ENCODE measurements at regions not wholly inside any gene's neighbourhood (a gene's known extent, or its start where the extent isn't known, plus 50 kb on each side); places are given as distances from the start of the nearest gene placed in this dataset.
"Not testable (repeated sequence)": the region's sequence is repeated elsewhere in the genome, so short reads cannot be mapped to it uniquely, and the experiment has no call there.

DNA sequence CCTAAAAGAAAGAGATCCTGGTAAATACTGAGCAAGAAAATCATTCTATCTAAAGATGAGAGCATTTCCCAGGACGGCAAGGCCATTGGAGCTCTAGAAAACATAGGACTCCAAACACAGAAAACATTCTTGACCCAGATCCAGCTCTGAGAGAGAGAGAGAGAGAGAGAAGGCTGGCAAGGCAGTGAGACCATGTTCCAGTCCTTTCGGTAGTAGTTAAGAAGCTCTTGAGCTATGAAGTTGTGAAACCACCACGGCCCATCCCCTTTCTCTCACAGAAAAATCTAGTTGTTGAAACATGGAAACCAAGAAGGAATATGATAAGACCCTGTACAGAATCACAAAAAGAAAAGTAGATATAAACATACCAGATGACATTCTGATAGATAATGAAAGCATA is 212.4 kb upstream of the NPSR1 start:
- ATAC-seq (no peak), DNase-seq (ENCODE audit: missing footprints) (no peak)
- intact Hi-C loops (cut with DNase I) = no loop called here

DNA sequence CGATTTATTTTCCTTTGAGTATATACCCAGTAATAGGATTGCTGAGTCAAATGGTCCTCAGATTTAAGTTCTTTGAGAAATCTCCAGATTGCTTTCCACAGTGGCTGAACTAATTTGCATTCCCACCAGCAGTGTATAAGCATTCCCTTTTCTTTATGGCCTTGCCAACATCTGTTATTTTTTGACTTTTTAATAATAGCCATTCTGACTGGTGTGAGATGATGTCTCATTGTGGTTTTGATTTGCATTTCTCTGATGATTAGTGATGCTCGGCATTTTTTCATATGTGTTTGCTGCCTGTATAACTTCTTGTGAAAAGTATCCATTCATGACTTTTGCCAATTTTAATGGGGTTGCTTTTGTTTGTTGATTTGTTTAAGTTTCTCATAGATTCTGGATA is 209.5 kb upstream of the NPSR1 start:
- DNase-seq (ENCODE audit: missing footprints); intact Hi-C loops (cut with DNase I); ATAC-seq: not testable (repeated sequence)

DNA sequence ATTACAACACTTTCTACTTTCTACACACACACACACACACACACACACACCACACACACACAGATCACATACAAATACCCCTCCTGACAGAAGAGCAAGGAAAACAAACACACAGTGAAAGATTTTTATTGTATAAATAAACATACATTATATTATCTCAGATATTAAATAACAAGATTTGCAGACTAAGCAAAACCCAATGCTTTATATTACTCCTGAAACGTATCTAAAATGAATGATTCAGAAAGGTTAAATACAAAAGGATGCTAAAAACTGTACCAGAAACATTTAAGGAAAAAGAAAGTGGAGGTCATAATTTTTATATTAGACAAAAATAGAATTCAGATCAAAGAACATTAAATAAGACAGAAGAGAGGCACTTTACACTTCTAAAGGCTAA is 208.3 kb upstream of the NPSR1 start:
- no peak for DNase-seq (ENCODE audit: missing footprints)
- no peak for ATAC-seq
- intact Hi-C loops (cut with DNase I) = no loop called here

DNA sequence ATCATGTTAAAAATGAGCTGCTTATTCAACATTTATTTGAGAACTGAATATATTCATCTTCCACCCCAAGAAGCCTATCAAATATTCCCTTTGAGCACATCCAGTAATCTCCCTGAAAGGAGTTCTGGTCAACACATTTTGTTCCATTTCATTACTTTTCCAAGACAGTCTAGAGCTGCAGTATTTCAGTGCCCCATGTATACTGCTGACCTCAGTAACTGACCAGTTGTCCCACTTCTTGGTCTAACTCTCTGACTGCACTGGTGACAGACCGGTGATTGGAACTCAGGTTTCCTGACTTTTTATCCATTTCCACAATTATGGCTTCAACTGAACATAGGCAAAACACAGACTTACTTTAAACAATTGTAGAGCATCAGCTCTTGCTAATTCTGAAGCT is 206.8 kb upstream of the NPSR1 start:
- DNase-seq (ENCODE audit: missing footprints) = no peak
- intact Hi-C loops (cut with DNase I) = no loop called here
- no peak for ATAC-seq

DNA sequence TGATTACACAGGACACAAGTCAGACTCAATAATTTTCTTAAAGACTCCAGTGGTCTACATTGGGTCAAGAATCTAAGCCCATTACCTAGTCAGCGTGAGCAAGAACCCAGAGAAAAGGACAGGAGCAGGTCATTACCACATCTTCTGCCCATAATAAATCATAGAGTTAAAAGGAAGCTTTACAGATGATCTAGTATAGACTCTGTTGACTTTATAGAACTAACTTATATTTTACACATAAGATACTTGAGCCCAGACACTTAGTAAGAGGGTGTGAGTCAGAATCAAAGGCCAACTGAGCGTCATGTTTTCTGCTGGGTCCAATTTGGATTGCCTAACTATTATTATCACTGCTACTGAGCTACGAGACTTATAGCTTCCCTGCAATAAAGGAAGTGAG is 206.1 kb upstream of the NPSR1 start:
- intact Hi-C loops (cut with DNase I) = no loop called here
- DNase-seq (ENCODE audit: missing footprints) (no peak), ATAC-seq (no peak)

DNA sequence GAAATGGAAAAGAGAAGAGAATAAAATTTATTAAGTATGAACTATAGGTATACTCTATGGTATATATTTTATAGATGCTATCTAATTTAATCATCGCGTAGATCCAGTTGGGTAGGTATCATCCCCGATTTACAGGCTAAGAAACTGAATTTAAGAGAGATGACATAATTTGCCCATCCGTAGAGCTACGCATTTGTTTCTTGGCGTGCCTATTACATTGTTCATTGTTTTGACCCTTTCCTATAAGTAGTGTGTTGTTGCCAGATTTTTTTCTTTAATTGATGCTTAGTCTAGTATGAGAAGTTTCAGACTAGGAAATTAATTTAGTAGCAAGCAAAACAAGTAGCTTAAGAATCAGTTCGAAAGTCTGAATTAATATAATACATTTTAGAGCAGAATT is 205.7 kb upstream of the NPSR1 start:
- ATAC-seq (no peak), DNase-seq (ENCODE audit: missing footprints) (no peak)
- intact Hi-C loops (cut with DNase I) = no loop called here

DNA sequence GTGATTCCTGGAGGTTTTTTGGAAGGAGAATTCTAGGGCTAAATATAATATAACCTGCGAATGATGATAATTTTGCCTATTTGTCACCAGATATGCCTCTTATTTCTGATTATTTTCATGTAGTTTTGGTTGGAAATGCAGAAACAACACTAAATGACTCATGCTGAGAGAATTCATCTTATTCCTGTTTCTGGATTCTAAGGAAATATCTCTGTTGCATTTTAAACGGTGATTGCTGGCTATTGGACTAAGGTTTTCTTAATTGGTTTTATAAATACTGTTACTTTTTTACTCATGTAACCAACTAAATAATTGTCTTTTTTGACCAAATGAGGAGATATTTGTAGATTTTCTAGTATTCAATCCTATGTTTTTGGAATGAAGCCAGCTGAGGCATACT is 204.9 kb upstream of the NPSR1 start:
- ATAC-seq = no peak
- intact Hi-C loops (cut with DNase I) = no loop called here
- no peak for DNase-seq (ENCODE audit: missing footprints)

DNA sequence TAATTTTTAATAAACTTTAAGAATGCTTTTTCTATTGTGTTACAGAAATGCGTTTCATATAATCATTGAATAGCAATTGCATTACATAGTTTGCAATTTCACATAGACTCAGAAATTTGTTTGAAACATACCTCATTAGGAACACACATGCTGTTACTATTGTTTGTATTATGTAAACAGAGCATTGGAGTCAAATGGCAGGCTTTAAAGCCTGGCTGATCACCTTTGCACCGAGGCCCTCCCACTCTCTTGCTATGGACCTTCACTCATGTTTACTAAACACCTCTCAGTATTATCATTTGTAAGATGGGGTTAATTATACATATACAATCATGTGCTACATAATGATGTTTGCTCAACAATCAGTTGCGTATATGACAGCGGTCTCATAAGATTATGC is 203.6 kb upstream of the NPSR1 start:
- ATAC-seq (no peak), DNase-seq (ENCODE audit: missing footprints) (no peak)
- intact Hi-C loops (cut with DNase I) = no loop called here

DNA sequence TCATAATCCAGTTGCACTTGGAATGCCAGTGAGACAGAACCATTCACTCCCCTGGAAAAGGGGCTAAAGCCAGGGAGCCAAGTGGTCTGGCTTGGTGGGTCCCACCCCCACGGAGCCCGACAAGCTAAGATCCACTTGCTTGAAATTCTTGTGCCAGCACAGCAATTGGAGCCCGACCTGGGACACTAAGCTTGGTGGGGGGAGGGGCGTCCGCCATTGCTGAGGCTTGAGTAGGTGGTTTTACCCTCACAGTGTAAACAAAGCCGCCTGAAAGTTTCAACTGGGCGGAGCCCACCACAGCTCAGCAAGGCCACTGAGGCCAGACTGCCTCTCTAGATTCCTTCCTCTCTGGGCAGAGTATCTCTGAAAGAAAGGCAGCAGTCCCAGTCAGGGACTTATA is 200.7 kb upstream of the NPSR1 start:
- ATAC-seq = no peak
- no peak for DNase-seq (ENCODE audit: missing footprints)
- intact Hi-C loops (cut with DNase I) = no loop called here

DNA sequence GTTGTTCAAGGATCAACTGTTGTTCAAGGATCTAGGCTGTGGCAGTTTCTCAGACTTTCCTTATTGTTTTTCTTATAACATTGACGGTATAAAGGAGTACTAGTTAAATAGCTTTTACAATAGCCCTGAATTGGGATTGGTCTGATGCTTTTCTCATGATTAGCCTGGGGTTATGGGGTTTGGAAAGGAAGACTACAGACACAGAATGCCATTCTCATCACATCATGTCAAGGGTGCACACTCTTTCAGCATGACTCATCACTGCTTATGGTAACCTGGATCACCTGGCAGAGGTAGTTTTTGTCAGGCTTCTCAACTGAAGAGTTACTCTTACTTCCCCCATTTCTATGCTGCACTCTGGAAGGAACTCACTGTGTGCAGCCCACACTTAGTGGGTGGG is 194.2 kb upstream of the NPSR1 start:
- no peak for DNase-seq (ENCODE audit: missing footprints)
- intact Hi-C loops (cut with DNase I) = no loop called here
- no peak for ATAC-seq

DNA sequence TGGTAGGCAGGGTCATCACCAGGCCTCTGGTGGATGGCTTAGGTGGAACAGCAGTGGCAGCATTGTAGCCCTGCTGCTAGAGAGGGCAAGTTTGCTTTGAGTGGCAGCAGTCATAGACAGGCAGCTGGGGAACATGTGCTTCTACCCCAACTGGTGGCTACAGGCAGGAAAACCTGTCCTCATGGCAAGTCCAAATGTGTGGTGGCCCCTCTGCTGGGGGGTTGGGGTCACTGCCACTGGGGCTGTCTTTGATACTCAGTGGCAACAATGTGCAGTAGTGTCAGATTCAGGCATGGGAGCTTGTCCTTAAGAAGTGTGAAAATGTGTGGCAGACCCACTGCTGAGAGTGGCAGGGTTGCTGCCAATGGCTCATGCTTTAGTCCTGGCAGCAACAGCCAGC is 186.2 kb upstream of the NPSR1 start:
- ATAC-seq = no peak
- no peak for DNase-seq (ENCODE audit: missing footprints)
- intact Hi-C loops (cut with DNase I) = no loop called here

DNA sequence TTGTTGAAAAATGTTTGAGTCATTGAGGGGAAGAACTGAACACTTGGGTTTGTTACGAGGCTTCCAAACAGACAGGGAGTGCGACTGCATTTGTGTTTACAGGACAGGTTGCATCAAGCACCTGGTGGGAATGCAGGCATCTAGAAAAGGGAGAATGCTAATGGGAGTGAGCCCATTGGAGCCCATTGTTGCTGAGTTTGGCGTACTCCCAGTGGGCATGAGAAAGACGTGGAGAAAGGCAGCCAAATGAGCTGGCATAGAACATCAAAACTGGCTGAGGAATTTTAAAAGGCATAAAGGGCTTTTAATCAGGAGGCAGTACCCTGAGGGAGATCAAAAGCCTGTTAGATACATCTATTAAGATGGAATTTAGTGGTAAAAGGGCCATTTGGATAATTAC is 171.6 kb upstream of the NPSR1 start:
- no peak for DNase-seq (ENCODE audit: missing footprints)
- intact Hi-C loops (cut with DNase I) = no loop called here
- ATAC-seq = no peak

DNA sequence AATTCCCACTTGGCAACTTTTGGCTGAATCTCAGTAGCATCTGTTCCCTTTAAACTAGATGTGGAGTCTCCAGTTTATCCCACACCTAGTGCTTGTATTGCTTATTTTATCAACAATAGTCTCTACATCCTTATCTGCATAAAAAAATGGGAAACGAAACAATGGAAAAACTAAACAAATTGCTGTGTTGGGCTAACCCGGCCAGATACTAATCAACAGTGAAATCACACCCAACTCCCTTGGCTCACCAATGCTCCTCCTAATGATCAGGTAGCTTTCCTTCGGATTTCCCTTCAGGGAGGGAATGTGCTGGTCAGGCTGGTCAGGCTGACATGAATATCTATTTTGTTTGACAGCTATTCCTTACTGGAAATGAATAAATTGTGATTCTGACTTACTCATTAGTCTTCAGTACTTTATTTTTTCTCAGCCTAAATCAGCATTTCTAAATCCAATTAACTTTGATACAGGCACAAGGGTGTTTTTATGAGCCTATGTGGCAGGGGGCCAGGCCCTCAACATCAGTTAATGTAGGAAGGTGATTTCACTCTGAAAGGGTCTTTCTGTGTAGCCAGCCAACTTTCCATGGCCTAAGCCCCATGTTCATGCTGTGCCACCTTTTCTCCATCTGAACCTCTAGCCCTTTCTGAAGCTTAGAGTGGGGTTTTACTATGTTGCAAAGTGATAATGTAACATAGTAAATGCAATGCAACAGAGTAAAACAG is 170.5 kb upstream of the NPSR1 start:
- intact Hi-C loops (cut with DNase I) = no loop called here
- ATAC-seq (no peak), DNase-seq (ENCODE audit: missing footprints) (no peak)

DNA sequence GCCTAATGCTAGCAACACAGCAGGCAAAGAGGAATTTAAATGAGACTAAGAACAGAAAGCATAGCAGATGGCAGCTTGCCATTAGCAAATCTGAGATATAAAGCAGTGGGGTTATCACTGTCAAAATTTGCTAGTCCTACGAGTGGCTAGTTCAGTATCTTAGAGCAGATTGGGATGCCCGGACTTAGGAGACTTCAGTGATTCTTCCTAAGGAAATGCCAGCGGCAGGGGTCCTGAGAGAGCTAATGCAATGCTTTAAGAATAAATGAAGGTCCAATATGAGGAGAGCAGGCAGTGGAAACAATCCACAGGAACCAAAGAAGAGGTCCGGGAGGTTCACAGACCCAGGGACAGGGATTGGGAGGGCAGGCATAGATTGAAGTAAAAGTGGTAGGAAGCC is 169.3 kb upstream of the NPSR1 start:
- DNase-seq (ENCODE audit: missing footprints) = no peak
- ATAC-seq = no peak
- intact Hi-C loops (cut with DNase I) = no loop called here

DNA sequence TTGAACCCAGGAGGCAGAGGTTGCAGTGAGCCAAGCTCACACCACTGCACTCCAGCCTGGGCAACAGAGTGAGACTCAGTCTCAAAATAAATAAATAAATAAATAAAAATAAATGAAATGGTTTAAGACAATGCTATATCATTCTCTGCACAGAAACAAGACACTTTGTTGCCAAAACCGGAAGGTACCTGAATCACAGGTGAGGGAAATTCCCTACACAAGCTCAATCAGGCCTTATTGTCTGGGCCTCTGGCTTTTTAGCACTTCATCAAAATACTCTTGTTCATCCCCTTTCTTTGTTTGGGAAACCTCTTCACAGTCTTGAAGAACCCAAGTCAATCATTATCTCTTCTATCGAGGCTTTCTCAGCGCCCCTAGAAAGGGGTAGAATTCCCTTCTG is 166.1 kb upstream of the NPSR1 start:
- DNase-seq (ENCODE audit: missing footprints) = no peak
- no peak for ATAC-seq
- intact Hi-C loops (cut with DNase I) = no loop called here

DNA sequence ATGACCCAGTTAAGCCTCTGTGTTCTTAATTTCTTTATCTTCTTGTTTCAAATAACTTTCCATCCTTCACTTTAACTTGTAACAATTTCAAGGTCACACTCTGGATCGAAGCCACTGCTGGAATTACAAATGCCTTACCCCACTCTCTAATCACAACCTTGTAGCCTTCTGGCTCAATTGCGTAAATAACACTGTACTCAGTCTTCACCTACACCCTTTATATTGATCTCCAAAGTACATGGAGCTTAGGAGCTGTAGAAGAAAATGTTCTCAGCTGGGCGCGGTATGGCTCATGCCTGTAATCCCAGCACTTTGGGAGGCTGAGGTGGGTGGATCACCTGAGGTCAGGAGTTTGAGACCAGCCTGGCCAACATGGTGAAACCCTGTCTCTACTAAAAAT is 164.3 kb upstream of the NPSR1 start:
- intact Hi-C loops (cut with DNase I) = no loop called here
- no peak for ATAC-seq
- DNase-seq (ENCODE audit: missing footprints) = no peak

DNA sequence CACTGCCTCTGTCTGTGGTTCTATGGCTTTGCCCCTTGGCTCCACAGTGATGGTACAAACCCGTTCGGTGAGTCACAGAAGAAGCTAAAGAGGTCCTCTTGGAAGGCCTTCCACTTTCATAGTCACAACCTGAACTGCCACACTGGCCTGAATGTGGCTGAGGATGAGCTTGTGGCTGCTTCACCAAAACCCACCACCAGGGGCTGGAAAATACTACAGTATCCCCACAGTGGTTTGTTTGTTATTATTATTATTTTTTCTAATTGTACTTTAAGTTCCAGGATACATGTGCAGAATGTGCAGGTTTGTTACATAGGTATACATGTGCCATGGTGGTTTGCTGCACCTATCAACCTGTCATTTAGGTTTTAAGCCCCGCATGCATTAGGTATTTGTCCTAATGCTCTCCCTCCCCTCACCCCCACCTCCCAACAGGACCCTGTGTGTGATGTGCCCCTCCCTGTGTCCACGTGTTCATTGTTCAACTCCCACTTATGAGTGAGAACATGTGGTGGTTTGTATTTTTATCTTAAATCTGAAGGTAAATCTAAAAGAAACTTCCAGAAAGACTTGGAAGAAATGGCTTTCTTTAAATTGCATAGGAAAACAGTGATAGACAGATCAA is 160.8 kb upstream of the NPSR1 start:
- DNase-seq (ENCODE audit: missing footprints) (no peak), ATAC-seq (no peak)
- intact Hi-C loops (cut with DNase I) = no loop called here

DNA sequence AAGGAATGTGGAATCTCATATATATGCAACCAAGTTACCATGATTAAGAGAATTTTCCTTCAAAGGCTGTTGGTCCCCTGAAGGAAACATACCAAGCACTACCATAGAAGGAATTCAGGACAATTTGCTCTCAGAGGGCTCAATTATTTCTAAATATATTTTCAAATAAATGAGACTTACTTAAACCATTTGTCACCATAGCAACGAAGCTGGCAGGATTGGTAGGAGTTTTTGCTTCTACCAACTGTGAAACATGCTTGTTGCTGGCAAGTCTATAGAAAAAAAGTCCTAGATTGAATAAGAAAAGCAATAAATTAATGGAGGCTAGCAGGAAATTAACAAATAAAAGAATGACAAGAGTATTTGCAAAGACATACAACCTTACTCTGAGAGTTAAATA is 156.9 kb upstream of the NPSR1 start:
- no peak for DNase-seq (ENCODE audit: missing footprints)
- ATAC-seq = no peak
- intact Hi-C loops (cut with DNase I) = no loop called here

DNA sequence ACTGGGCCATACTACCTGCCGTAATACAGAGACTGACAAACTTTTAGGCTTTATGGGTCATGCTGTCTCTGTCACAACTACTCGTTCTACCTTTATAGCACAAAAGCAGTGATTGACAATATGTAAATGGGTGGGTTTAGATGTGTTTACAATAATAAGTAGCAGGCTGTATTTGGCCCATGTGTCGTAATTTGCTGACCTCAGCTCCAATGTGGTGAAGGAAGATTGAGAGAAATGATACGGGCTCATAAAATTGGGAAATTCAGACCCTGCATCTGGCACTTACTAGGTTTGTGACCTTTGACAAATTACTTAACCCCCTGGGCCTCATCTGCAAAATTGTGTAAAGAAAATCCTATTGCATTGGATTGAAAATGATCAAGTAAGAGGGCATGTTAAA is 150.8 kb upstream of the NPSR1 start:
- DNase-seq (ENCODE audit: missing footprints) (no peak), ATAC-seq (no peak)
- intact Hi-C loops (cut with DNase I) = no loop called here

DNA sequence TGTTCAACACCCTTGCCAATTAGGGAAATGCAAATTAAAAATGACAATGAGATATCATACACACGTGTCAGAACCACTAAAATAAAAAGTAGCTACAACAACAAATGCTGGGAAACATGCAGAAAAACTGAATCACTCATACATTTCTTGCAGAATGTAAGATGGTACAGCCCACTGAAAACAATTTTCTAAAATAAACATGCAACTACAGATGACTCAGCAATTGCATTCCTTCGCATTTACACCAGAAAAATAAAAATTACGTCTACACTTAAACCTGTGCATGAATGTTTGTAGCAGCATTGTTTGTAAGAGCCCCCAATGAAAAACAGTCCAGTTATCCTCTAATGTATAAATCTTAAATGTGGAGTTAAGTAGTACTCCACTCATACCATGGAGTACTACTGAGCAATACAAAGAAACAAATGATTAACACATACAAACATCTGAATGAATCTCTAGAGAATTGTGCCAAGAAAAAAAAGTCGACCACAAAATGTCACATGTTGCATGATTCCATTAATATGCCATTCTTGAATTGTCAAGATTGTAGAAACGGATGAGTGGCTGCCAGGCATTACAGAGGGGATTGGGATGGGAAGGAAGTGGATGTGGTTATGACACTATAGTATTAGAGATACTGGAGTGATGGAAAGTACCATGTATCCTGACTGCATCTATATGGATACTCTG is 134.6 kb upstream of the NPSR1 start:
- ATAC-seq = no peak
- intact Hi-C loops (cut with DNase I) = no loop called here
- no peak for DNase-seq (ENCODE audit: missing footprints)

DNA sequence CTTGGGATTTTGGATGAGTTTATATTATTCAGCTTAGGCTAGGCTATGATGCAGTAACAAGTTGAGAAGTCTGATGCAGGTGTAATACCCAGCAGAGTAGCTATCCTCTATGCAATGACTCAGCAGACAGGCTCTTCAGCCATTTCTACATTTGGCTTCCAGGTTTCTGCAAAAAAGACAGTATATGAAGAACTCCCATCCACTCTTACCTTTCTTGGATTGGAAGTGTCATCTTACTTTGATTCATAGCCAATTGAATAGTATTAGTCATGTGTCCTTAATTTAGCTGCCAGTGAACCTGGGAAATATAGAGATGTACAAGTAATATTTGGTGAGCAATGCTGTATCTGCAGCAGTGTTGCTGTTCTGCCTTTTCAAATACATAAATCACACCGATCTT is 127.8 kb upstream of the NPSR1 start:
- no peak for DNase-seq (ENCODE audit: missing footprints)
- no peak for ATAC-seq
- intact Hi-C loops (cut with DNase I) = no loop called here

All from Right ventricle myocardium inferior (tissue), 1 donor.